Stimulated activated naive CD8-positive, alpha-beta T cell treated with anti-CD3 and anti-CD28 coated beads, Interleukin-15, Interleukin-2, amounts not matched to agents 100 ng/mL and 50 ng/mL, for 24 hours (primary cell): ENCODE measurements at regions not wholly inside any gene's neighbourhood (a gene's known extent, or its start where the extent isn't known, plus 50 kb on each side); places are given as distances from the start of the nearest gene placed in this dataset.

Source experiments
- H3K27ac Mint-ChIP-seq: one replicate; pipeline ENCODE4 v1.8.0; 2021; ENCODE audit warnings: mild to moderate bottlenecking, mixed read lengths
- H3K27me3 Mint-ChIP-seq: one replicate; pipeline ENCODE4 v1.8.0; 2021; ENCODE audit warnings: mixed read lengths
- H3K36me3 Mint-ChIP-seq: one replicate; pipeline ENCODE4 v1.8.0; 2021; ENCODE audit warnings: low read depth, mixed read lengths
- H3K4me1 Mint-ChIP-seq: one replicate; pipeline ENCODE4 v1.8.0; 2021; ENCODE audit warnings: low read depth, mixed read lengths
- H3K4me3 Mint-ChIP-seq: one replicate; pipeline ENCODE4 v1.8.0; 2021; ENCODE audit warnings: mild to moderate bottlenecking, mixed read lengths
- H3K9me3 Mint-ChIP-seq: one replicate; pipeline ENCODE4 v1.8.0; 2021; ENCODE audit warnings: mixed read lengths

GRCh38 chr5:176152191-176152929, 85.9 kb upstream of the SIMC1 start:
- no peaks in the 10 kb centered on the region for H3K9me3 Mint-ChIP-seq
- no peaks in the 10 kb centered on the region for H3K4me1 Mint-ChIP-seq
- H3K4me3 Mint-ChIP-seq: no peak overlapping the region
- no peak overlapping the region for H3K27ac Mint-ChIP-seq
- H3K27me3 Mint-ChIP-seq: peaks cover 22% of the 10 kb centered on the region
- no peaks in the 10 kb centered on the region for H3K36me3 Mint-ChIP-seq

GRCh38 chr5:176152930-176153311, 85.3 kb upstream of the SIMC1 start:
- H3K4me3 Mint-ChIP-seq: no peak overlapping the region
- no peaks in the 10 kb centered on the region for H3K36me3 Mint-ChIP-seq
- no peak overlapping the region for H3K27ac Mint-ChIP-seq
- peaks cover 22% of the 10 kb centered on the region for H3K27me3 Mint-ChIP-seq
- H3K9me3 Mint-ChIP-seq: no peaks in the 10 kb centered on the region
- no peaks in the 10 kb centered on the region for H3K4me1 Mint-ChIP-seq

GRCh38 chr5:176153741-176154140, 84.5 kb upstream of the SIMC1 start:
- peaks cover 19% of the 10 kb centered on the region for H3K27me3 Mint-ChIP-seq
- H3K9me3 Mint-ChIP-seq: no peaks in the 10 kb centered on the region
- H3K4me3 Mint-ChIP-seq: no peak overlapping the region
- H3K36me3 Mint-ChIP-seq: no peaks in the 10 kb centered on the region
- H3K4me1 Mint-ChIP-seq: no peaks in the 10 kb centered on the region
- no peak overlapping the region for H3K27ac Mint-ChIP-seq

- H3K36me3 Mint-ChIP-seq: no peaks in the 10 kb centered on the region
- H3K9me3 Mint-ChIP-seq: no peaks in the 10 kb centered on the region
- H3K4me1 Mint-ChIP-seq: no peaks in the 10 kb centered on the region
- no peak overlapping the region for H3K27ac Mint-ChIP-seq
- no peak overlapping the region for H3K4me3 Mint-ChIP-seq
- peaks cover 21% of the 10 kb centered on the region for H3K27me3 Mint-ChIP-seq
These were observed 83.4 kb upstream of the SIMC1 start for GRCh38 chr5:176154821-176155220.

GRCh38 chr5:176155922-176156359, 82.3 kb upstream of the SIMC1 start:
- H3K36me3 Mint-ChIP-seq: no peaks in the 10 kb centered on the region
- no peak overlapping the region for H3K27ac Mint-ChIP-seq
- no peak overlapping the region for H3K4me3 Mint-ChIP-seq
- H3K4me1 Mint-ChIP-seq: no peaks in the 10 kb centered on the region
- peaks cover 27% of the 10 kb centered on the region for H3K27me3 Mint-ChIP-seq
- no peaks in the 10 kb centered on the region for H3K9me3 Mint-ChIP-seq

- Mint-ChIP-seq H3K27me3 (peaks cover 26% of the 10 kb centered on the region), H3K4me3 (no peak overlapping the region), H3K4me1 (no peaks in the 10 kb centered on the region), H3K36me3 (no peaks in the 10 kb centered on the region), H3K9me3 (no peaks in the 10 kb centered on the region), H3K27ac (no peak overlapping the region)
These were observed 80.6 kb upstream of the SIMC1 start for GRCh38 chr5:176157656-176158055.

- no peaks in the 10 kb centered on the region for H3K36me3 Mint-ChIP-seq
- no peak overlapping the region for H3K27ac Mint-ChIP-seq
- H3K4me1 Mint-ChIP-seq: no peaks in the 10 kb centered on the region
- peaks cover 48% of the 10 kb centered on the region for H3K27me3 Mint-ChIP-seq
- no peak overlapping the region for H3K4me3 Mint-ChIP-seq
- H3K9me3 Mint-ChIP-seq: no peaks in the 10 kb centered on the region
These were observed 76.8 kb upstream of the SIMC1 start for GRCh38 chr5:176161431-176161830.

- H3K9me3 Mint-ChIP-seq: no peaks in the 10 kb centered on the region
- no peak overlapping the region for H3K4me3 Mint-ChIP-seq
These were observed 76.0 kb upstream of the SIMC1 start for GRCh38 chr5:176162198-176162597.

GRCh38 chr5:176162888-176163287, 75.3 kb upstream of the SIMC1 start:
- Mint-ChIP-seq H3K36me3 (no peaks in the 10 kb centered on the region), H3K27ac (no peak overlapping the region), H3K4me1 (no peaks in the 10 kb centered on the region), H3K27me3 (peaks cover 53% of the 10 kb centered on the region), H3K9me3 (no peaks in the 10 kb centered on the region), H3K4me3 (no peak overlapping the region)

More at GRCh38 chr5:176162198-176162597, 76.0 kb upstream of the SIMC1 start:
- Mint-ChIP-seq H3K36me3 (no peaks in the 10 kb centered on the region), H3K27me3 (peaks cover 52% of the 10 kb centered on the region), H3K27ac (no peak overlapping the region), H3K4me1 (no peaks in the 10 kb centered on the region)

- no peaks in the 10 kb centered on the region for H3K4me1 Mint-ChIP-seq
- H3K36me3 Mint-ChIP-seq: no peaks in the 10 kb centered on the region
- H3K4me3 Mint-ChIP-seq: no peak overlapping the region
- H3K9me3 Mint-ChIP-seq: no peaks in the 10 kb centered on the region
- H3K27me3 Mint-ChIP-seq: peaks cover 47% of the 10 kb centered on the region
- H3K27ac Mint-ChIP-seq: no peak overlapping the region
These were observed 71.8 kb upstream of the SIMC1 start for GRCh38 chr5:176166427-176166826.

GRCh38 chr5:176167800-176168199, 70.4 kb upstream of the SIMC1 start:
- H3K9me3 Mint-ChIP-seq: no peaks in the 10 kb centered on the region
- no peak overlapping the region for H3K4me3 Mint-ChIP-seq
- H3K27ac Mint-ChIP-seq: no peak overlapping the region
- H3K4me1 Mint-ChIP-seq: no peaks in the 10 kb centered on the region
- peaks cover 42% of the 10 kb centered on the region for H3K27me3 Mint-ChIP-seq
- H3K36me3 Mint-ChIP-seq: no peaks in the 10 kb centered on the region

GRCh38 chr5:176169393-176170063, 68.7 kb upstream of the SIMC1 start:
- no peak overlapping the region for H3K4me3 Mint-ChIP-seq
- H3K27ac Mint-ChIP-seq: no peak overlapping the region
- H3K36me3 Mint-ChIP-seq: no peaks in the 10 kb centered on the region
- H3K27me3 Mint-ChIP-seq: peaks cover 32% of the 10 kb centered on the region
- H3K4me1 Mint-ChIP-seq: no peaks in the 10 kb centered on the region
- no peaks in the 10 kb centered on the region for H3K9me3 Mint-ChIP-seq

GRCh38 chr5:176170084-176170483, 68.1 kb upstream of the SIMC1 start:
- no peak overlapping the region for H3K4me3 Mint-ChIP-seq
- H3K27ac Mint-ChIP-seq: no peak overlapping the region
- H3K36me3 Mint-ChIP-seq: no peaks in the 10 kb centered on the region
- H3K4me1 Mint-ChIP-seq: no peaks in the 10 kb centered on the region
- H3K9me3 Mint-ChIP-seq: no peaks in the 10 kb centered on the region
- H3K27me3 Mint-ChIP-seq: peaks cover 30% of the 10 kb centered on the region

- H3K36me3 Mint-ChIP-seq: no peaks in the 10 kb centered on the region
- H3K4me3 Mint-ChIP-seq: no peak overlapping the region
- H3K27ac Mint-ChIP-seq: no peak overlapping the region
- H3K9me3 Mint-ChIP-seq: no peaks in the 10 kb centered on the region
- peaks cover 28% of the 10 kb centered on the region for H3K27me3 Mint-ChIP-seq
- no peaks in the 10 kb centered on the region for H3K4me1 Mint-ChIP-seq
These were observed 67.0 kb upstream of the SIMC1 start for GRCh38 chr5:176171171-176171760.

- Mint-ChIP-seq H3K4me1 (no peaks in the 10 kb centered on the region), H3K27ac (no peak overlapping the region), H3K4me3 (no peak overlapping the region), H3K9me3 (no peaks in the 10 kb centered on the region), H3K27me3 (peaks cover 26% of the 10 kb centered on the region), H3K36me3 (no peaks in the 10 kb centered on the region)
These were observed 66.0 kb upstream of the SIMC1 start for GRCh38 chr5:176172246-176172645.
